Breast epithelium (tissue), 4 donors: ENCODE measurements at regions not wholly inside any gene's neighbourhood (a gene's known extent, or its start where the extent isn't known, plus 50 kb on each side); places are given as distances from the start of the nearest gene placed in this dataset.
"Not testable (repeated sequence)": the region's sequence is repeated elsewhere in the genome, so short reads cannot be mapped to it uniquely, and the experiment has no call there.

Source experiments
- DNase-seq, 2 donors: peaks; one replicate each; pipeline ENCODE4 v3.0.0-alpha.2; 2019; ENCODE audit warnings: low spot score in 2 of 2
- H3K27ac ChIP-seq, 2 donors: fragments of 200-600 bp; sonication (generic) in 1 of 2; one replicate each; pipeline ENCODE4 v1.5.1; 2016 to 2019; ENCODE audit warnings: mild to moderate bottlenecking in 1 of 2
- H3K27me3 ChIP-seq, 2 donors: fragments of 200-600 bp; sonication (generic) in 1 of 2; one replicate each; pipeline versions ENCODE4 v1.5.1 to v1.6.0; 2017 to 2019; ENCODE audit warnings: control low read depth in 1 of 2, mild to moderate bottlenecking in 1 of 2
- H3K36me3 ChIP-seq: fragments of 200-600 bp; one replicate; pipeline ENCODE4 v1.5.1; 2019
- H3K4me1 ChIP-seq, 2 donors: fragments of 200-600 bp; sonication (generic); one replicate each; pipeline ENCODE4 v1.5.1; 2016 to 2019; ENCODE audit warnings: control low read depth in 1 of 2
- H3K4me3 ChIP-seq, 3 donors: fragments of 200-600 bp; sonication (generic); 1 replicate in 2 of 3; 2 replicates in 1 of 3; pipeline ENCODE4 v1.5.1; 2016 to 2019; ENCODE audit warnings: mild to moderate bottlenecking in 3 of 3, moderate library complexity in 2 of 3
- H3K9me3 ChIP-seq, 2 donors: fragments of 200-600 bp; sonication (generic) in 1 of 2; one replicate each; pipeline ENCODE4 v1.5.1; 2016 to 2019; ENCODE audit warnings: control low read depth in 1 of 2
- CTCF ChIP-seq, 3 donors: fragments of 450-650 bp; IDR thresholded peaks; one replicate each; pipeline ENCODE4 v1.5.1; 2016 to 2017; ENCODE audit warnings: antibody characterized with exemption in 3 of 3, mild to moderate bottlenecking in 3 of 3, moderate library complexity in 3 of 3
- POLR2A ChIP-seq: fragments of 450-650 bp; IDR thresholded peaks from one replicate; pipeline ENCODE4 v1.6.1; 2016; ENCODE audit warnings: antibody characterized with exemption, mild to moderate bottlenecking, moderate library complexity
- POLR2AphosphoS5 ChIP-seq, 3 donors: sonication (generic); formaldehyde crosslinking; IDR thresholded peaks; one replicate each; pipeline ENCODE4 v1.6.1; 2017; ENCODE audit warnings: antibody characterized with exemption in 3 of 3
- intact Hi-C: fragments of 100-400 bp; cut with DNase I; formaldehyde crosslinking; loops from one replicate; pipeline ENCODE4 v1.15.1; 2023; ENCODE audit warnings: low total_unique reads

DNA sequence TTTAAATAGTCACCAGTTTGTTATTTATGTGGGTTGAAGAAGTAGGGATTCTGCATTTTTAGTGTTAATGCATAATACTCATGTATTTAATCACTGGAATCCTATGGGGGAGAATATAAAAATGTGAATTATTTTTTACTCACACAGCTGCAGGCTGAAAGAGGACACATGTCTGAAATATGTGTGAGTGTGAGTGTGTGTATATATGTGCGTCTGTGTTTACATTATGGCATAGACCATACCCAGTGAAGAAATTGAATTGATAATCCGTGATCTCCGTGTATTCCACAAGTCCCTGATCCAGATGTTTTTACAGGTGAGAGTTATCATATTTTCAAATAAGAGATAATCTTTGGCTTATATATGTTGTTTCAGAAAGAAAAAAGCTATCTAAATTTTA is 225.3 kb downstream of the ICOS start:
- intact Hi-C loops = no loop called here
- H3K27me3 ChIP-seq = no peaks in the 10 kb centered on the region
- DNase-seq = no peak
- H3K4me1 ChIP-seq = no peaks in the 10 kb centered on the region
- no peak for TF ChIP-seq POLR2AphosphoS5 (IDR thresholded peaks at IDR 0.05)
- no peak for TF ChIP-seq POLR2A
- TF ChIP-seq CTCF (IDR thresholded peaks at IDR 0.05) = no peak
- H3K36me3 ChIP-seq = no peaks in the 10 kb centered on the region
- no peak overlapping the region for H3K4me3 ChIP-seq
- H3K9me3 ChIP-seq = peaks cover 0 to 5% of the 10 kb centered on the region in 2 donors
- H3K27ac ChIP-seq = no peak overlapping the region

GRCh38 chr2:204166961-204167360 is 230.4 kb downstream of the ICOS start:
- no peak for DNase-seq
- H3K36me3 ChIP-seq = no peaks in the 10 kb centered on the region
- H3K27ac ChIP-seq = no peak overlapping the region
- H3K27me3 ChIP-seq = no peaks in the 10 kb centered on the region
- no peaks in the 10 kb centered on the region for H3K4me1 ChIP-seq
- intact Hi-C loops = no loop called here
- H3K9me3 ChIP-seq = peaks cover 0 to 5% of the 10 kb centered on the region in 2 donors
- TF ChIP-seq CTCF (IDR thresholded peaks at IDR 0.05) (no peak), POLR2A (no peak), POLR2AphosphoS5 (IDR thresholded peaks at IDR 0.05) (no peak)
- H3K4me3 ChIP-seq = no peak overlapping the region

DNA sequence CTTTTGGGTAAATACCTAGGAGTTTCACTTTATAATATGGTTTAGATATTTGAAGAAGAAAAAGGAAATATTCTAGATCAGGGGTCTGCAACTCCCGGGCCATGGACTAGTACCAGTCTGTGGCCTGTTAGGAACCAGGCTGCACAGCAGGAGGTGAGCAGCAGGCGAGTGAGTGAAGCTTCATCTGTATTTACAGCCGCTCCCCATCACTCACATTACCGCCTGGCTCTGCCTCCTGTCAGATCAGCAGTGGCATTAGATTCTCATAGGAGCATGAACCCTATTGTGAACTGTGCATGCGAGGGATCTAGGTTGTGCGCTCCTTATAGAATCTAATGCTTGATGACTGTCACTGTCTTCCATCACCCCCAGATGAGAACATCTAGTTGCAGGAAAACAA is 231.1 kb downstream of the ICOS start:
- DNase-seq, H3K9me3 ChIP-seq, H3K27me3 ChIP-seq, intact Hi-C loops, H3K4me3 ChIP-seq, H3K27ac ChIP-seq, H3K36me3 ChIP-seq, H3K4me1 ChIP-seq: not testable (repeated sequence)

DNA sequence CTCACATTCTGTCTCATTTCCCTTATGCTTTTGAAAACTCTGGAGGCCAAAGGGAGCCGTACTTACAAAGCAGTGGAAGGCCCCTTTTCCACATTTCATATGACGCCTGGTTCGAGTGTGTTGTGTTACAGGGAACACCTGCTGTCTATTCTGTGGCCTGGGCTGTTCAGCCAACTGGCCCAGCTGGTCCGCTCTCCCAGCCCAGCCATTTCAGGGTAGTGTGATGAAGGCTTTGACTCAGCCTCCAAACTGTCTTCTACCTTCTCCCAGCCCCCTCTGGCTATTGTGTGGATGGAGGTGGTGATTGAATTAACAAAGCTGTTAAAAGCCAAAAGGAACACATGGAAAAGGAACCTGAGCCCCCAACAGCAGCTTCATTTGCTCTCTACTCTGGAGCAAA is 233.8 kb downstream of the ICOS start:
- DNase-seq = no peak
- Histone ChIP-seq H3K27ac (no peak overlapping the region), H3K9me3 (no peaks in the 10 kb centered on the region), H3K36me3 (no peaks in the 10 kb centered on the region), H3K27me3 (no peaks in the 10 kb centered on the region), H3K4me3 (no peak overlapping the region), H3K4me1 (no peaks in the 10 kb centered on the region)
- TF ChIP-seq POLR2A (no peak), POLR2AphosphoS5 (IDR thresholded peaks at IDR 0.05) (no peak), CTCF (IDR thresholded peaks at IDR 0.05) (no peak)
- intact Hi-C loops = no loop called here

DNA sequence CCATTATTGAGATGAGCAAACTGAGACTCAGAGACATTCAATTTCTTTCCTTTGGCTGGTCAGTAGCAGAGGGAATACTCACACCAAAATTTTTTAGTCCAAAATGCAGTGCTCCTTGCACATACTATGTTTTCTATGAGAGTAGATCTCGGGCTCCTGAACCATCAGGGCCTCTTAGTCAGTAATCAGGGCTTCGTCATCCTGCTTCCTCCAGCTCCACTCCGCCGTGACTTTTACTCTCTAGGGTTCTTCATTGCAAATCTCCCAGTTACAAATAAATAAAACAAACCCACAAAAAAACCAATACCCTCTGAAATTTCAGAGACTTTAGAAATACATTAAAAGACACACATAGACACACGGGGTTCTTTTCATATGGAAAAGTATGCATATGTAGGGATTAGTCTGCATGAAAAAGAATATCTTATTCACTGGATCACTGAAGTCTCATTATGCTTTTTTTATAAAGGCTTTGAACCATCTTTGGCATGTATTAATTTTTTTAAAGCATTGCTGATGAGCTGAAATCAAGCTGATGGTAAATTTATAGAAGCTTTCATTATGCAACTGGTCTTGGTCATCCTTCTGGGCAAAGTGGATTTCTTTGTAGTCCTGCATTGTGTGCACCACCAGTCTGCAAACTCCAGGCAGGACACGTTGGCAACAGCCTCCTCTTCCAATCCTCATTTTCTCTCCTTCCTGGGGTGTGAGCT is 235.0 kb downstream of the ICOS start:
- intact Hi-C loops = no loop called here
- H3K36me3 ChIP-seq = no peaks in the 10 kb centered on the region
- H3K27me3 ChIP-seq = no peaks in the 10 kb centered on the region
- no peak overlapping the region for H3K27ac ChIP-seq
- no peaks in the 10 kb centered on the region for H3K9me3 ChIP-seq
- no peaks in the 10 kb centered on the region for H3K4me1 ChIP-seq
- no peak for DNase-seq
- no peak overlapping the region for H3K4me3 ChIP-seq
- TF ChIP-seq POLR2A (no peak), POLR2AphosphoS5 (IDR thresholded peaks at IDR 0.05) (no peak), CTCF (IDR thresholded peaks at IDR 0.05) (no peak)
